Panc1 (cell line): ENCODE measurements at regions not wholly inside any gene's neighbourhood (a gene's known extent, or its start where the extent isn't known, plus 50 kb on each side); places are given as distances from the start of the nearest gene placed in this dataset.

Experiments
- ATAC-seq: fragments of 200-7000 bp; cut with Tn5 transposase; 2 replicates; pipeline ENCODE4 v1.9.1; 2020; ENCODE audit warnings: mild to moderate bottlenecking, moderate library complexity
- BruUV-seq: library from RNA; stranded (reverse); fragments of 400-500 nt; replicated peaks from 2 replicates; lab custom pipeline; 2021; lab: Mats Ljungman, UMichigan
- CTCF ChIA-PET: fragments of 300-600 bp; sonication (Branson Sonifier 250); formaldehyde crosslinking; loops from one replicate; lab custom pipeline; 2022; ENCODE audit warnings: antibody characterized with exemption; lab: Charles Lee
- POLR2A ChIA-PET: fragments of 300-600 bp; sonication (Branson Sonifier 250); formaldehyde crosslinking; loops from one replicate; lab custom pipeline; 2022; ENCODE audit warnings: antibody characterized with exemption; lab: Charles Lee
- DNase-seq: peaks from one replicate; pipeline ENCODE4 v3.0.0-alpha.2; 2010; ENCODE audit warnings: low read depth, low spot score
- H3K27ac ChIP-seq: 2 replicates; pipeline ENCODE4 v1.5.1; 2011; ENCODE audit warnings: mild to moderate bottlenecking, low read length, inconsistent platforms
- H3K27me3 ChIP-seq: fragments of 200-500 bp; sonication (Bioruptor generic); 2 replicates; pipeline ENCODE4 v1.6.0; 2014; ENCODE audit warnings: low read length, inconsistent platforms; ENCODE audit not compliant: control insufficient read depth, insufficient read depth
- H3K36me3 ChIP-seq: fragments of 200-500 bp; sonication (Bioruptor generic); 2 replicates; pipeline ENCODE4 v1.5.1; 2014; ENCODE audit warnings: inconsistent platforms, mild to moderate bottlenecking, low read length, moderate library complexity; ENCODE audit not compliant: control insufficient read depth, insufficient read depth
- H3K4me1 ChIP-seq: 2 replicates; pipeline ENCODE4 v1.5.1; 2011; ENCODE audit warnings: inconsistent platforms, mild to moderate bottlenecking, low read length, moderate library complexity; ENCODE audit not compliant: control insufficient read depth, insufficient read depth
- H3K4me3 ChIP-seq, 2 experiments: 2 replicates each; pipeline ENCODE4 v1.5.1; 2011 to 2012; ENCODE audit warnings: low read depth in 2 of 2, low read length in 2 of 2, mild to moderate bottlenecking in 2 of 2, inconsistent platforms in 1 of 2, moderate library complexity in 1 of 2
- H3K9me3 ChIP-seq: fragments of 200-500 bp; sonication (Bioruptor generic); 2 replicates; pipeline ENCODE4 v1.5.1; 2014; ENCODE audit warnings: low read depth, mild to moderate bottlenecking, inconsistent platforms, low read length, moderate library complexity; ENCODE audit not compliant: control insufficient read depth, insufficient read depth
- CTCF ChIP-seq: fragments of 450-650 bp; IDR thresholded peaks from 2 replicates; pipeline ENCODE4 v1.5.1; 2017; ENCODE audit warnings: mild to moderate bottlenecking
- POLR2AphosphoS5 ChIP-seq: IDR thresholded peaks from 2 replicates; pipeline ENCODE4 v1.6.1; 2012; ENCODE audit warnings: mild to moderate bottlenecking, low read depth, low read length, moderate library complexity
- REST ChIP-seq, 2 experiments: IDR thresholded peaks; 2 replicates each; pipeline ENCODE4 v1.6.1; 2011 to 2012; ENCODE audit warnings: low read depth in 2 of 2, control low read depth in 1 of 2, low read length in 1 of 2, mild to moderate bottlenecking in 1 of 2, moderate library complexity in 1 of 2; ENCODE audit not compliant: insufficient read depth in 1 of 2
- SIN3A ChIP-seq: IDR thresholded peaks from 2 replicates; pipeline ENCODE4 v1.6.1; 2012; ENCODE audit warnings: low read depth, mild to moderate bottlenecking, low read length, moderate library complexity, borderline replicate concordance; ENCODE audit not compliant: insufficient read depth
- TCF7L2 ChIP-seq: IDR thresholded peaks from 2 replicates; pipeline ENCODE4 v1.6.1; 2011; ENCODE audit warnings: mild to moderate bottlenecking, low read depth, low read length, inconsistent platforms
- in situ Hi-C: cut with HindIII; loops from 2 replicates; pipeline ENCODE4 v1.10.0; 2016; ENCODE audit warnings: low sequenced_read_pairs, low pct_unique_long_range_greater_than_20kb
- intact Hi-C: fragments of 100-400 bp; cut with micrococcal nuclease; formaldehyde crosslinking; loops from one replicate; pipeline ENCODE4 v1.10.0; 2022; ENCODE audit not compliant: unreplicated experiment

GRCh38 chr9:108626743-108627142 is 229.0 kb downstream of the ACTL7B start:
- Histone ChIP-seq H3K27ac (no peak overlapping the region), H3K27me3 (no peaks in the 10 kb centered on the region), H3K36me3 (no peaks in the 10 kb centered on the region), H3K9me3 (no peaks in the 10 kb centered on the region), H3K4me1 (no peaks in the 10 kb centered on the region), H3K4me3 (no peak overlapping the region)
- in situ Hi-C loops, result no loop called here
- intact Hi-C loops, result no loop called here
- DNase-seq (no peak), ATAC-seq (no peak)
- no TSS peak for BruUV-seq
- no peak for TF ChIP-seq POLR2AphosphoS5
- no peak for TF ChIP-seq TCF7L2
- TF ChIP-seq REST (IDR thresholded peaks at IDR 0.05; ENCODE audit: insufficient read depth in 1 of 2, low read depth in 2 of 2, low read length in 1 of 2), result no peak
- no peak for TF ChIP-seq CTCF
- TF ChIP-seq SIN3A, result no peak
- CTCF ChIA-PET, result no interaction called here
- POLR2A ChIA-PET, result no interaction called here

GRCh38 chr9:108621991-108622855 is 233.6 kb downstream of the ACTL7B start:
- Histone ChIP-seq H3K27me3 (no peaks in the 10 kb centered on the region), H3K4me3 (no peak overlapping the region), H3K9me3 (no peaks in the 10 kb centered on the region), H3K36me3 (no peaks in the 10 kb centered on the region), H3K4me1 (no peaks in the 10 kb centered on the region), H3K27ac (no peak overlapping the region)
- no peak for TF ChIP-seq TCF7L2
- no peak for TF ChIP-seq SIN3A
- TF ChIP-seq REST (IDR thresholded peaks at IDR 0.05; ENCODE audit: insufficient read depth in 1 of 2, low read depth in 2 of 2, low read length in 1 of 2), result no peak
- TF ChIP-seq CTCF, result no peak
- no peak for TF ChIP-seq POLR2AphosphoS5
- intact Hi-C loops, result no loop called here
- POLR2A ChIA-PET, result no interaction called here
- no peak for ATAC-seq
- no peak for DNase-seq
- in situ Hi-C loops, result no loop called here
- BruUV-seq, result no TSS peak
- CTCF ChIA-PET, result no interaction called here
